Adrenal gland (tissue), 9 donors: ENCODE measurements at regions not wholly inside any gene's neighbourhood (a gene's known extent, or its start where the extent isn't known, plus 50 kb on each side); places are given as distances from the start of the nearest gene placed in this dataset.

Experiments
- DNase-seq, 7 donors: peaks; one replicate each; pipeline ENCODE4 v3.0.0-alpha.2; 2019 to 2020
- H3K27ac ChIP-seq, 5 donors: fragments of 200-600 bp; sonication (generic) in 4 of 5; 1 replicate in 3 of 5; 2 replicates in 2 of 5; pipeline versions ENCODE4 v1.5.1 to v1.8.0; 2016 to 2020; ENCODE audit warnings: mild to moderate bottlenecking in 1 of 5
- H3K27me3 ChIP-seq: fragments of 200-600 bp; 2 replicates; pipeline ENCODE4 v1.8.0; 2021
- H3K36me3 ChIP-seq, 2 donors: fragments of 200-600 bp; replicated peaks in 1 of 2; 1 replicate in 1 of 2; 2 replicates in 1 of 2; pipeline versions ENCODE4 v1.5.1 to v1.8.0; 2018 to 2022
- H3K4me1 ChIP-seq, 2 donors: fragments of 200-600 bp; replicated peaks in 1 of 2; 1 replicate in 1 of 2; 2 replicates in 1 of 2; pipeline versions ENCODE4 v1.5.1 to v1.8.0; 2018 to 2021
- H3K4me3 ChIP-seq, 4 donors: fragments of 200-600 bp; sonication (generic) in 3 of 4; one replicate each; pipeline ENCODE4 v1.5.1; 2016 to 2018
- H3K9me3 ChIP-seq, 3 donors: fragments of 200-600 bp; sonication (generic) in 1 of 3; replicated peaks in 1 of 3; 1 replicate in 2 of 3; 2 replicates in 1 of 3; pipeline versions ENCODE4 v1.5.1 to v1.8.0; 2016 to 2021
- POLR2A ChIP-seq, 2 donors: fragments of 450-650 bp; IDR thresholded peaks; one replicate each; pipeline ENCODE4 v1.6.1; 2017; ENCODE audit warnings: antibody characterized with exemption in 2 of 2, mild to moderate bottlenecking in 2 of 2, moderate library complexity in 1 of 2
- WGBS, 4 donors: extraction: QIAGEN DNeasy Blood & Tissue Kit in 2 of 4; methylation state at CpG; one replicate each; pipeline versions ENCODE4 v1.1.5 to v1.1.7; 2013 to 2017; 5-methylcytosine and 5-hydroxymethylcytosine counted together
- intact Hi-C, 2 donors: fragments of 100-400 bp; cut with DNase I; formaldehyde crosslinking; loops; one replicate each; pipeline versions ENCODE4 v1.14.1 to v1.15.0; 2022 to 2023
- TF ChIP-seq, protein P1 (sequence below), 6 experiments: fragments of 450-650 bp in 4 of 6; fragments of 200-600 bp in 2 of 6; sonication (generic) in 1 of 6; IDR thresholded peaks; 1 replicate in 5 of 6; 2 replicates in 1 of 6; pipeline versions ENCODE4 v1.5.1 to v1.8.0; 2016 to 2021; ENCODE audit warnings: antibody characterized with exemption in 6 of 6, mild to moderate bottlenecking in 2 of 6, moderate library complexity in 1 of 6
- donor health status: healthy with polysubstance abuse.
- donor health status: Bipolar disorder and iron deficiency.
- donor health status: DM: yes; HTN: yes; CAD: no.
- donor health status: DM: no; HTN: no; CAD: no.
- donor health status: DM: no; HTN: no; CAD: no.

DNA sequence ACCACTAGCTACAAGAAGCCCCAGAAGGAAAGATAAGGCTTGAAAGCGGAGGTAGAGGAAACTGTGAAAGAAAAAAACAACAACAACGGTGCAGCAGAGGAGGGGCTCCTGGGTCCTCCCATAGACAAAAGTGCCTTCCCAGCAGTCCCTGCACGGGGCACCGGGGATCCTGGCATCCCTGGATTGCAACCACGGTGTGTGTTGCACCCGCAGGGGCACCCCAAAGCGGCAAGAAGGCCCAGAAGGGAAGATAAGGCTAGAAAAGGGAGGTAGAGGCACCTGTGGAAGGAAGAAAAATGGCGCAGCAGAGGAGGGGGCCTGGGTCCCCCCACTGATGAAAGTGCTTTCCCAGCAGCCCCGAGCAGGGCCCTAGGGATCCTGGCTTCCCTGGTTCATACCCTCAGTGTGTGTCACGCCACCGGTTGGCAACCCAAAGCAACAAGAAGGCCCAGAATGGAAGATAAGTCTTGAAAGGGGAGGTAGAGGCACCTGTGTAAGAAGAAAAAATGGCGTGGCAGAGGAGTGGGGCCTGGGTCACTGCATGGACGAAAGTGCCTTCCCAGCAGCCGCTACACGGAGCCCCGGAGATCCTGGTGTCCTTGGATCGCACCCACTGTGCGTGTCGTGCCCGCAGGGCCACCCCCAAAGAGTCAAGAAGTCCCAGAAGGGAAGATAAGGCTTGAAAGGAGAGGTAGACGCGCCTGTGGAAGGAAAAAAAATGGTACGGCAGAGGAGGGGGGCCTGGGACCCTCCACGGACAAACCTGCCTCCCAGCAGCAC lies 281.0 kb downstream of the ALG10 start:
- TF ChIP-seq, protein P1, sequence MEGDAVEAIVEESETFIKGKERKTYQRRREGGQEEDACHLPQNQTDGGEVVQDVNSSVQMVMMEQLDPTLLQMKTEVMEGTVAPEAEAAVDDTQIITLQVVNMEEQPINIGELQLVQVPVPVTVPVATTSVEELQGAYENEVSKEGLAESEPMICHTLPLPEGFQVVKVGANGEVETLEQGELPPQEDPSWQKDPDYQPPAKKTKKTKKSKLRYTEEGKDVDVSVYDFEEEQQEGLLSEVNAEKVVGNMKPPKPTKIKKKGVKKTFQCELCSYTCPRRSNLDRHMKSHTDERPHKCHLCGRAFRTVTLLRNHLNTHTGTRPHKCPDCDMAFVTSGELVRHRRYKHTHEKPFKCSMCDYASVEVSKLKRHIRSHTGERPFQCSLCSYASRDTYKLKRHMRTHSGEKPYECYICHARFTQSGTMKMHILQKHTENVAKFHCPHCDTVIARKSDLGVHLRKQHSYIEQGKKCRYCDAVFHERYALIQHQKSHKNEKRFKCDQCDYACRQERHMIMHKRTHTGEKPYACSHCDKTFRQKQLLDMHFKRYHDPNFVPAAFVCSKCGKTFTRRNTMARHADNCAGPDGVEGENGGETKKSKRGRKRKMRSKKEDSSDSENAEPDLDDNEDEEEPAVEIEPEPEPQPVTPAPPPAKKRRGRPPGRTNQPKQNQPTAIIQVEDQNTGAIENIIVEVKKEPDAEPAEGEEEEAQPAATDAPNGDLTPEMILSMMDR (IDR thresholded peaks at IDR 0.05), result no peak
- TF ChIP-seq POLR2A (IDR thresholded peaks at IDR 0.05), result no peak
- DNase-seq, result no peak
- intact Hi-C loops, result no loop called here
- H3K4me1 ChIP-seq, result no peaks in the 10 kb centered on the region
- no peaks in the 10 kb centered on the region for H3K27me3 ChIP-seq
- no peaks in the 10 kb centered on the region for H3K9me3 ChIP-seq
- 76 to 92% (median 79%) methylated on average over 21 to 24 of the region's 24 CpGs for WGBS, 4 donors
- H3K4me3 ChIP-seq, result no peak overlapping the region
- H3K36me3 ChIP-seq, result no peaks in the 10 kb centered on the region
- H3K27ac ChIP-seq, result no peak overlapping the region

DNA sequence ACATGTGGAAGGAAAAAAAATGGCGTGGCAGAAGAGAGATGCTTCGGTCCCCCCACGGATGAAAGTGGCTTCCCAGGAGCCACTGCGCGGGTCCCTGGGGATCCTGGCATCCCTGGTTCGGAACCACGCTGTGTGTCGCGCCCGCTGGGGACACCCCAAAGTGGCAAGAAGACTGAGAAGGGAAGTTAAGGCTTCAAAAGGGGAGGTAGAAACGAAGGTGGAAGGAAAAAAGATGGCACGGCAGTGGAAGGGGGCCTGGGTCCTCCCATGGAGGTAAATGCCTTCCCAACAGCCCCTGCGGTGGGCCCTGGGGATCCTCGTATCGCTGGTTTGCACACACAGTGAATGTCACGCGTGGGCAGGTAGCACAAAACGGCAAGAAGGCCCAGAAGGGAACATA lies 281.7 kb downstream of the ALG10 start:
- intact Hi-C loops, result no loop called here
- no peaks in the 10 kb centered on the region for H3K27me3 ChIP-seq
- no peak overlapping the region for H3K27ac ChIP-seq
- DNase-seq, result no peak
- H3K9me3 ChIP-seq, result no peaks in the 10 kb centered on the region
- H3K4me3 ChIP-seq, result no peak overlapping the region
- H3K4me1 ChIP-seq, result no peaks in the 10 kb centered on the region
- H3K36me3 ChIP-seq, result no peaks in the 10 kb centered on the region
- WGBS, 4 donors, result 75 to 79% (median 78%) methylated on average over 18 of the region's 18 CpGs
- TF ChIP-seq POLR2A (IDR thresholded peaks at IDR 0.05), result no peak
- TF ChIP-seq, protein P1 (IDR thresholded peaks at IDR 0.05), result no peak

DNA sequence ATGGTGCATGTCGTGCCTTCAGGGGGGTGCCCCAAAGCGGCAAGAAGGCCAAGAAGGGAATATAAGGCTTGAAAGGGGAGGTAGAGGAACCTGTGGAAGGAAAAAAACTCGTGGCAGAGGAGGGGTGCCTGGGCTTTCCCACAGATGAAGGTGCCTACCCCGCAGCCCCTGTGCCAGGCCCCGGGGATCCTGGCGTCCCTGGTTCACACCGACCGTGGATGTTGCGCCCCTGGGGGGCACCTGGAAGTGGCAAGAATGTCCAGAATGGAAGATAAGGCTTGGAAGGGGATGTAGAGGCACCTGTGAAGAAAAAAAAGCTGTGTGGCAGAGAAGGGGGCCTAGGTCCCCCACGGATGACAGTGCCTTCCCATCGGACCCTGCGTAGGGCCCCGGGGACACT lies 282.2 kb downstream of the ALG10 start:
- intact Hi-C loops, result no loop called here
- TF ChIP-seq POLR2A (IDR thresholded peaks at IDR 0.05), result no peak
- TF ChIP-seq, protein P1 (IDR thresholded peaks at IDR 0.05), result no peak

DNA sequence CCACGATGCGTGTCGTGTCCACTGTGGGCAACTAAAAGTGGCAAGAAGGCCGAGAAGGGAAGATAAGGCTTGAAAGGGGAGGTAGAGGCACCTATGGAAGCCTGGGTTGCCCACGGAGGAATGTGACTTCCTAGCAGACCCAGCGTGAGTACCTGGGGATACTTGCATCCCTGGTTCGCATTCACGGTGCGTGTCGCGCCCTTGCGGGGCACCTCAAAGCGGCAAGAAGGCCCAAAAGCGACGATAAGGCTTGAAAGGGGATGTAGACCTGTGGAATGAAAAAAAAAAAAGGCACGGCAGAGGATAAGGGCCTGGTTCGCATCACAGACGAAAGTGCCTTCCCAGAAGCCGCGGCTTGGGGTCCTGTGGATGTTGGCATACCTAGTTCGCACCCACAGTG lies 282.9 kb downstream of the ALG10 start:
- Histone ChIP-seq H3K27ac (no peak overlapping the region), H3K4me3 (no peak overlapping the region), H3K27me3 (no peaks in the 10 kb centered on the region), H3K9me3 (no peaks in the 10 kb centered on the region), H3K4me1 (no peaks in the 10 kb centered on the region), H3K36me3 (no peaks in the 10 kb centered on the region)
- intact Hi-C loops, result no loop called here
- DNase-seq, result no peak
- 79 to 85% (median 81%) methylated on average over 21 of the region's 21 CpGs for WGBS, 4 donors
- TF ChIP-seq, protein P1 (IDR thresholded peaks at IDR 0.05), result no peak
- no peak for TF ChIP-seq POLR2A (IDR thresholded peaks at IDR 0.05)

More for the DNA sequence above, 282.2 kb downstream of the ALG10 start:
- H3K4me1 ChIP-seq, result no peaks in the 10 kb centered on the region
- H3K27ac ChIP-seq, result no peak overlapping the region
- H3K4me3 ChIP-seq, result no peak overlapping the region
- no peaks in the 10 kb centered on the region for H3K9me3 ChIP-seq
- no peaks in the 10 kb centered on the region for H3K27me3 ChIP-seq
- no peaks in the 10 kb centered on the region for H3K36me3 ChIP-seq
- WGBS, 4 donors, result 79 to 86% (median 83%) methylated on average over 13 of the region's 13 CpGs
- no peak for DNase-seq
